ENCODE measurements at regions not wholly inside any gene's neighbourhood (a gene's known extent, or its start where the extent isn't known, plus 50 kb on each side); places are given as distances from the start of the nearest gene placed in this dataset.

GRCh38 chr21:27371975-27372331, 405.1 kb upstream of the ADAMTS5 start:
- H3K27me3 ChIP-seq (ENCODE audit: control insufficient read depth, insufficient read depth, low read length, poor library complexity, severe bottlenecking) = no peaks in the 10 kb centered on the region
- H3K9me3 ChIP-seq (ENCODE audit: control insufficient read depth, low read length) = no peaks in the 10 kb centered on the region
- H3K27ac ChIP-seq (ENCODE audit: low read depth, low read length) = no peak overlapping the region
- no peak for DNase-seq
- no peaks in the 10 kb centered on the region for H3K36me3 ChIP-seq (ENCODE audit: control insufficient read depth, insufficient read depth, low read length)
- peak overlapping the region; percentile 88 for H3K27ac Mint-ChIP-seq
- TF ChIP-seq CTCF (conservative IDR thresholded peaks at IDR 0.05) = no peak
- H3K27me3 Mint-ChIP-seq (ENCODE audit: insufficient read depth) = no peaks in the 10 kb centered on the region
- no peak overlapping the region for H3K4me3 Mint-ChIP-seq
- no peaks in the 10 kb centered on the region for H3K4me1 ChIP-seq (ENCODE audit: control insufficient read depth, insufficient read depth, low read length)
- no peaks in the 10 kb centered on the region for H3K36me3 Mint-ChIP-seq (ENCODE audit: low read depth)
- peaks cover 33% of the 10 kb centered on the region for H3K4me1 Mint-ChIP-seq
- H3K9me3 Mint-ChIP-seq = peaks cover 2% of the 10 kb centered on the region
- no peak overlapping the region for H3K4me3 ChIP-seq (ENCODE audit: low read length)
- H3K9ac ChIP-seq (ENCODE audit: extremely low read depth, low read length, poor library complexity, severe bottlenecking) = peak overlapping the region; percentile 39

- Histone ChIP-seq H3K27ac (ENCODE audit: low read depth, low read length) (no peak overlapping the region), H3K4me1 (ENCODE audit: control insufficient read depth, insufficient read depth, low read length) (no peaks in the 10 kb centered on the region), H3K27me3 (ENCODE audit: control insufficient read depth, insufficient read depth, low read length, poor library complexity, severe bottlenecking) (no peaks in the 10 kb centered on the region), H3K9me3 (ENCODE audit: control insufficient read depth, low read length) (no peaks in the 10 kb centered on the region), H3K4me3 (ENCODE audit: low read length) (no peak overlapping the region), H3K36me3 (ENCODE audit: control insufficient read depth, insufficient read depth, low read length) (no peaks in the 10 kb centered on the region), H3K9ac (ENCODE audit: extremely low read depth, low read length, poor library complexity, severe bottlenecking) (peak overlapping the region; percentile 39)
- no peak for DNase-seq
- no peak for TF ChIP-seq CTCF (conservative IDR thresholded peaks at IDR 0.05)
- Mint-ChIP-seq H3K27ac (peak overlapping the region; percentile 88), H3K27me3 (ENCODE audit: insufficient read depth) (no peaks in the 10 kb centered on the region), H3K4me1 (peaks cover 38% of the 10 kb centered on the region), H3K4me3 (no peak overlapping the region), H3K36me3 (ENCODE audit: low read depth) (no peaks in the 10 kb centered on the region), H3K9me3 (no peaks in the 10 kb centered on the region)
- WGBS, 2 experiments (ENCODE audit: insufficient coverage in 1 of 2, insufficient read length in 1 of 2) = 95% methylated on average over 2 of the region's 5 CpGs; no CpG with 5 or more reads in 1 of the 2 experiments
These were observed 404.5 kb upstream of the ADAMTS5 start for GRCh38 chr21:27371115-27371974.

GRCh38 chr21:27369978-27370571, 403.2 kb upstream of the ADAMTS5 start:
- no peak overlapping the region for H3K4me3 Mint-ChIP-seq
- H3K4me1 Mint-ChIP-seq = peaks cover 36% of the 10 kb centered on the region
- no peaks in the 10 kb centered on the region for H3K36me3 Mint-ChIP-seq (ENCODE audit: low read depth)
- TF ChIP-seq CTCF (conservative IDR thresholded peaks at IDR 0.05) = no peak
- no peaks in the 10 kb centered on the region for H3K27me3 Mint-ChIP-seq (ENCODE audit: insufficient read depth)
- Histone ChIP-seq H3K36me3 (ENCODE audit: control insufficient read depth, insufficient read depth, low read length) (no peaks in the 10 kb centered on the region), H3K27ac (ENCODE audit: low read depth, low read length) (no peak overlapping the region), H3K9me3 (ENCODE audit: control insufficient read depth, low read length) (no peaks in the 10 kb centered on the region), H3K4me1 (ENCODE audit: control insufficient read depth, insufficient read depth, low read length) (no peaks in the 10 kb centered on the region), H3K9ac (ENCODE audit: extremely low read depth, low read length, poor library complexity, severe bottlenecking) (no peak overlapping the region), H3K27me3 (ENCODE audit: control insufficient read depth, insufficient read depth, low read length, poor library complexity, severe bottlenecking) (no peaks in the 10 kb centered on the region), H3K4me3 (ENCODE audit: low read length) (no peak overlapping the region)
- WGBS, 2 experiments (ENCODE audit: insufficient coverage in 1 of 2, insufficient read length in 1 of 2) = 93 to 97% methylated on average over 3 of the region's 3 CpGs
- DNase-seq = no peak
- H3K9me3 Mint-ChIP-seq = no peaks in the 10 kb centered on the region
- no peak overlapping the region for H3K27ac Mint-ChIP-seq

Measured in endodermal cell (in vitro differentiated cells).